HFF-Myc (cell line): ENCODE measurements at regions not wholly inside any gene's neighbourhood (a gene's known extent, or its start where the extent isn't known, plus 50 kb on each side); places are given as distances from the start of the nearest gene placed in this dataset.

Experiments used
- DNase-seq: peaks from one replicate; pipeline ENCODE4 v3.0.0-alpha.2; 2011; ENCODE audit warnings: low read depth; ENCODE audit errors: extremely low read depth
- H3K4me3 ChIP-seq: replicated peaks from 2 replicates; pipeline ENCODE4 v1.5.1; 2011; ENCODE audit warnings: low read depth, mild to moderate bottlenecking, control low read depth, low read length
- TF ChIP-seq, protein P1 (sequence below): IDR thresholded peaks from 2 replicates; pipeline ENCODE4 v1.5.1; 2012; ENCODE audit warnings: mild to moderate bottlenecking, low read depth, low read length, control low read depth; ENCODE audit errors: missing control alignments

DNA sequence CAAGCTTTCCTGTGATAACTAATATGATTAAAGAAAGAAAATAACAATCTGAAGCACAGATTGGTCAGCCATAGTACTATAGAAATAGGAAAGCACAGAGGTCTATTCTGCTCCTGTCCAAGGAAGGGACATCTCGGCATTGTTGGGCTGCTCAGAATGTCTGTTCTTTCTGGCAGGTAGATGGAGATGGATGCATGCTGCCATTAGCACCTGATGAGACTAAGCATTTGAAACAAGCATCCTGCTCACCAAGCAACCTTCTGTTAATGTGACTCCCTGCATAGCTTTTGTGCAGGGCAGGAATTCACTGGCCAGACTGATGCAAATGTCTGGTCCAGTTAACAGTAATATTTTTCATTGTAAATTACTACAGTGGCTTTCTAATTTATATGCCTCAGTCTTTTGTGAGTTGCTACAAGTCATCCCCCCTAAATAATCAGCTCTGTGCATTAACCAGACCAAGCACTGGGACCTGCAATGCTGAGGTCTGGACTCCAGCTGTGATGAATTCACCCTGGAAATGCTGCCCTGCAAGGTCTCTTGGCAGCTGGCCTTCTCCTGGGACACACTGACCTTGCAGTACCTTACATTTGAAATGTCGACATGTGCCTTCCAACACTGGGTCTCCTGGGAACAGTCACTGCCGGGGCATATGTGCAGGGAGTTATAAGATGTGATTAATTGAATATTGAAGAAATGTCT, 1123.7 kb downstream of the IGSF11 start:
- DNase-seq = no peak
- TF ChIP-seq, protein P1, sequence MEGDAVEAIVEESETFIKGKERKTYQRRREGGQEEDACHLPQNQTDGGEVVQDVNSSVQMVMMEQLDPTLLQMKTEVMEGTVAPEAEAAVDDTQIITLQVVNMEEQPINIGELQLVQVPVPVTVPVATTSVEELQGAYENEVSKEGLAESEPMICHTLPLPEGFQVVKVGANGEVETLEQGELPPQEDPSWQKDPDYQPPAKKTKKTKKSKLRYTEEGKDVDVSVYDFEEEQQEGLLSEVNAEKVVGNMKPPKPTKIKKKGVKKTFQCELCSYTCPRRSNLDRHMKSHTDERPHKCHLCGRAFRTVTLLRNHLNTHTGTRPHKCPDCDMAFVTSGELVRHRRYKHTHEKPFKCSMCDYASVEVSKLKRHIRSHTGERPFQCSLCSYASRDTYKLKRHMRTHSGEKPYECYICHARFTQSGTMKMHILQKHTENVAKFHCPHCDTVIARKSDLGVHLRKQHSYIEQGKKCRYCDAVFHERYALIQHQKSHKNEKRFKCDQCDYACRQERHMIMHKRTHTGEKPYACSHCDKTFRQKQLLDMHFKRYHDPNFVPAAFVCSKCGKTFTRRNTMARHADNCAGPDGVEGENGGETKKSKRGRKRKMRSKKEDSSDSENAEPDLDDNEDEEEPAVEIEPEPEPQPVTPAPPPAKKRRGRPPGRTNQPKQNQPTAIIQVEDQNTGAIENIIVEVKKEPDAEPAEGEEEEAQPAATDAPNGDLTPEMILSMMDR = no peak
- H3K4me3 ChIP-seq = no peak overlapping the region

DNA sequence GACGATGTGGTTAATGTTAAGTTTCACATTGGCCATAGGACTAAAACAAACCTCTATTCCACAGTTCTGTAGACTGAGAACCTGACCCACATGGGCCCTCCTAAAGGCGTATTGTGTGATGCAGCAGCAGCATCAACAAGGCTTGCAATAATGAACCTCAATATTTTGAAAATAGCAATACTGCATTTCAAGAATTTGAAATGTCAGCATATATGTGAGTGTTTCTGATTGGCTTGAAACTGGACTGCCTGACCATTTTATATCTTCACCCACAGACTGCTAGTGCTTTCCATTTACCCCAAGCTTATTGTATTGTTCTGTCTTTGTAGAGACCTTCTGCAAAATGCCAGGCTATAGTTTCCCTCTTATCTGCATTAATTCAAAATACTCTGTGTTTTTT, 1122.3 kb downstream of the IGSF11 start:
- no peak for DNase-seq
- no peak overlapping the region for H3K4me3 ChIP-seq
- TF ChIP-seq, protein P1 = no peak

DNA sequence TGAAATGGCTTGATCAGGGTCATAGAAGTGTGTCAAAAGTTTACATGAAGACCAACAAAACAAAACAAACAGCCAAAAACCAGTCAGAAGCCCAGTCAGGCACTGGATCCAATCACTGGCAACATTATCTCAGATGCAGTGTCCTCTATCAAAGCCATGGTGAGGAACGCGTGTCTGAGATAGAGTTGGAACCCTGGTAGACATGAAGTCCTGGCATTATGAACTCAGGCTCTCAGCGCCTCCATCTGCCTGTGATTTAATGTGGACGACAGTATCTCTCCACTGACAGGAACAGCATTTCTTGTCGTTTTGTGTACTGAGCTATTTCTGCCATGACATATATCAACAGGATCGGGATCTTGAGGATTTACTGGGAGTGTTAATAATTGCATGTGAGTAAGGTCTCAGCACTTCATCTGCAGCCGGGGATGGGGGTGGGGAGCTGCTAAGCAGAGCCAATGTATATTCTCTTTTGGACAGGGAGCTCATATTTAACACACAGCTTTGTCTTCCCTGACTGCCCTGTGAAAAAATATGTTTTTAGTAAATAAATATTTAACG, 1120.0 kb downstream of the IGSF11 start:
- DNase-seq = no peak
- TF ChIP-seq, protein P1 = no peak
- H3K4me3 ChIP-seq = no peak overlapping the region

DNA sequence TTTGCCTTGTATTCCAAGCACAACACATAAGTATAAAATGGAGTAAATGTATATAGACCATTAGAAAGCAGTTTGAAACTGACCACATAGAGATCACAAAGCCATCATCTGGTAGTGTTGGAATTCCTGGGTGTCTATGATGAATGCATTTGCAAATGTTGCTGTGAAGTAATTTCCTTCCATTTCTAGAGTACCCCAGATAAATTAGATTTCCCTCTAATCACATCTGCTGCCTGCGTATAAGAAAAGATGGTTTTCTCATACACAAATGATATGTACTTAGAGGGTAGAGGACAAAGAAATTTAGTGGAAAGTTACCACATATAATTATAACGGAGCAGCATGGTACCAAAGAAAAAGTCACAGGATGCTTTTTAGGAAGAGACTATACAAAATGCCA, 1117.8 kb downstream of the IGSF11 start:
- TF ChIP-seq, protein P1 = no peak
- no peak overlapping the region for H3K4me3 ChIP-seq
- no peak for DNase-seq

DNA sequence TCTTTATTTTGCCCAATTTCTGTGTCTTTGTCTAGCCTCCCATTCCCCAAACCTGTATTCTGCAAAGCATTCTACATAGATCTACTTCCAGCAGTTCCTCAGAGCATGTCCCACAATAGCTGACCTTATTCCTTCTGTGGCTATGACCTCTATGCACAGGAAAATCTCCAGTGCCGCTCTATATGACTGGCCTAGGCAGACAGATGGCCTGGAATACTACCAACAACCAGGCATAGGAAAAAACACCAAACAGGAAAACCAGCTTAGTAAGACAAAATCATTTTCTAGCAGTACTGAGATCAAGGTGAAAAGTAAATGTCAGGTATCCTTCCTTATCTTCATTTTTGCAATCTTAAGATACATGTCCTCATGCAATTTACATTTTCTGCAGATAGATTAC, 1115.0 kb downstream of the IGSF11 start:
- no peak for DNase-seq
- TF ChIP-seq, protein P1 = no peak
- no peak overlapping the region for H3K4me3 ChIP-seq

DNA sequence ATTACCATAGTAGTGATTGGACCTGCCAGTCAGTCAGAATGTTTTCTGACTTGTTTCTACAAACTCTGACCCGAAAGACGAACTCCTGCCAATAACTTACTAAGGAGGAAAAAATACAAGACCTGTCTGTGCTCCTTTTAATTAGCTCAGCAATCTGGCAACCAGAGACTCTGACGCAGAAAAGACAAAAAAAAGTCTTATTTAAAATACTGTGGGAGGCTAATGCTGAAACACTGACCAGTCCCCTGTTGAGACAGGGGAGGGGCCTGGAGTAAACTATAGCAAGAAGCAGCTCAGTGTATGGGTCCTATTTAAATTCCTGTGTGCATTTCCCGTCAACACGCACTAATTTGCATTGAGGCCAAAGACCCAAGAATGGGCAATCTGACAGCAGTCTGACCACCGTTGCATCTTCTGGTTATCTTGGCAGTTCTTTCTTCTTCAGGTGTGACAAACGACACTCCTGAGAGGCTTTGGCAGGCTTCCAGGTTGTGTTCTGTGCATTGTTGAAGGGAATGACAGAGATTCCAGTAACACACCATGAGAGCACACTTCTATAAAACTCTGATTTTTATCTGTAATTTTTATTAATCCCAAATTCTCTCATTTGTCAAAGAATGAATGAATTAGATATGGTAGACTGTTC, 1114.3 kb downstream of the IGSF11 start:
- H3K4me3 ChIP-seq = no peak overlapping the region
- no peak for DNase-seq
- TF ChIP-seq, protein P1 = no peak

DNA sequence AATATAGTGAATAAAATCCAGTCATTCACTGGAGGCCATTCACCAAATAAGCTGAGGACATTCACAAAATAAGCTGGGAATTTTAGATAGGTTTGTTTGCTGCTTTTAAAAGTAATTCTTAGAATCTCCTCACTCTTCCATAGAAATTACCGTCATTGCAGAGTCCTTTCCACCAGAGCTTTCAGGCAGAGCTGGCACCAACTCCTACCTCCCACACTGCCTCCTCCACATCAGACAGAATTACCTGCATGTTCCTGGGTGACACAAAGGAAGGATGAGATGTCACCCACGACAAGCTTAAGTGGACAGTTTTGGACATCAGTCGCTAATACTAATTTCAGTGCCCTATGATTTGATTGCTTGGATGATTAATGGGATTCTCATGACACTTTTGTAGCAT, 1113.2 kb downstream of the IGSF11 start:
- no peak for DNase-seq
- no peak overlapping the region for H3K4me3 ChIP-seq
- TF ChIP-seq, protein P1 = no peak
